Ascending aorta (tissue), 2 donors: ENCODE measurements at regions not wholly inside any gene's neighbourhood (a gene's known extent, or its start where the extent isn't known, plus 50 kb on each side); places are given as distances from the start of the nearest gene placed in this dataset.

Source experiments
- DNase-seq, 2 donors: peaks; one replicate each; pipeline ENCODE4 v3.0.0-alpha.2; 2019; ENCODE audit warnings: low spot score in 2 of 2
- H3K27ac ChIP-seq, 2 donors: fragments of 200-600 bp; sonication (generic); one replicate each; pipeline ENCODE4 v1.5.1; 2016 to 2017; ENCODE audit warnings: mild to moderate bottlenecking in 1 of 2
- H3K27me3 ChIP-seq: fragments of 200-600 bp; sonication (generic); one replicate; pipeline ENCODE4 v1.5.1; 2017
- H3K36me3 ChIP-seq, 2 donors: fragments of 200-600 bp; sonication (generic); one replicate each; pipeline ENCODE4 v1.5.1; 2016
- H3K4me1 ChIP-seq, 2 donors: fragments of 200-600 bp; sonication (generic); one replicate each; pipeline ENCODE4 v1.5.1; 2016 to 2017; ENCODE audit warnings: mild to moderate bottlenecking in 1 of 2
- H3K4me3 ChIP-seq, 2 donors: fragments of 200-600 bp; sonication (generic); one replicate each; pipeline ENCODE4 v1.5.1; 2016 to 2017; ENCODE audit warnings: mild to moderate bottlenecking in 1 of 2
- H3K9me3 ChIP-seq, 2 donors: fragments of 200-600 bp; sonication (generic); one replicate each; pipeline ENCODE4 v1.5.1; 2016
- CTCF ChIP-seq, 3 experiments: fragments of 200-600 bp in 2 of 3; fragments of 450-650 bp in 1 of 3; sonication (generic) in 2 of 3; IDR thresholded peaks; one replicate each; pipeline ENCODE4 v1.5.1; 2016 to 2019; ENCODE audit warnings: antibody characterized with exemption in 3 of 3, mild to moderate bottlenecking in 1 of 3, moderate library complexity in 1 of 3
- intact Hi-C: fragments of 100-400 bp; cut with DNase I; formaldehyde crosslinking; loops from one replicate; pipeline ENCODE4 v1.15.1; 2023

GRCh38 chr4:153090181-153090580 lies 114.1 kb upstream of the TRIM2 start:
- Histone ChIP-seq H3K27ac (no peak overlapping the region), H3K4me1 (no peaks in the 10 kb centered on the region), H3K4me3 (no peak overlapping the region), H3K36me3 (no peaks in the 10 kb centered on the region), H3K9me3 (no peaks in the 10 kb centered on the region), H3K27me3 (no peaks in the 10 kb centered on the region)
- intact Hi-C loops, result no loop called here
- DNase-seq, result no peak
- TF ChIP-seq CTCF (IDR thresholded peaks at IDR 0.05), result no peak

GRCh38 chr4:153090670-153091385 lies 113.4 kb upstream of the TRIM2 start:
- intact Hi-C loops, result no loop called here
- Histone ChIP-seq H3K27me3 (no peaks in the 10 kb centered on the region), H3K36me3 (no peaks in the 10 kb centered on the region), H3K4me3 (no peak overlapping the region), H3K9me3 (no peaks in the 10 kb centered on the region), H3K4me1 (no peaks in the 10 kb centered on the region), H3K27ac (no peak overlapping the region)
- no peak for DNase-seq
- TF ChIP-seq CTCF (IDR thresholded peaks at IDR 0.05), result no peak

GRCh38 chr4:153093396-153093795 lies 110.8 kb upstream of the TRIM2 start:
- H3K36me3 ChIP-seq, result no peaks in the 10 kb centered on the region
- no peaks in the 10 kb centered on the region for H3K9me3 ChIP-seq
- intact Hi-C loops, result no loop called here
- no peaks in the 10 kb centered on the region for H3K27me3 ChIP-seq
- no peak for TF ChIP-seq CTCF (IDR thresholded peaks at IDR 0.05)
- DNase-seq, result no peak
- no peak overlapping the region for H3K4me3 ChIP-seq
- H3K27ac ChIP-seq, result no peak overlapping the region
- H3K4me1 ChIP-seq, result no peaks in the 10 kb centered on the region

- no peaks in the 10 kb centered on the region for H3K9me3 ChIP-seq
- no peak for TF ChIP-seq CTCF (IDR thresholded peaks at IDR 0.05)
- no peak overlapping the region for H3K4me3 ChIP-seq
- H3K4me1 ChIP-seq, result no peaks in the 10 kb centered on the region
- no peak overlapping the region for H3K27ac ChIP-seq
- DNase-seq, result no peak
- intact Hi-C loops, result no loop called here
- H3K27me3 ChIP-seq, result no peaks in the 10 kb centered on the region
- H3K36me3 ChIP-seq, result no peaks in the 10 kb centered on the region
Observed at GRCh38 chr4:153093802-153094201, 110.4 kb upstream of the TRIM2 start.

GRCh38 chr4:153094435-153094834 lies 109.8 kb upstream of the TRIM2 start:
- intact Hi-C loops, result no loop called here
- Histone ChIP-seq H3K4me1 (no peaks in the 10 kb centered on the region), H3K4me3 (no peak overlapping the region), H3K27me3 (no peaks in the 10 kb centered on the region), H3K9me3 (no peaks in the 10 kb centered on the region), H3K36me3 (no peaks in the 10 kb centered on the region), H3K27ac (no peak overlapping the region)
- no peak for TF ChIP-seq CTCF (IDR thresholded peaks at IDR 0.05)
- DNase-seq, result no peak
